Uterus (tissue), 3 donors: ENCODE measurements at regions not wholly inside any gene's neighbourhood (a gene's known extent, or its start where the extent isn't known, plus 50 kb on each side); places are given as distances from the start of the nearest gene placed in this dataset.

Source experiments
- DNase-seq, 2 donors: peaks; one replicate each; pipeline ENCODE4 v3.0.0-alpha.2; 2019 to 2020
- H3K27ac ChIP-seq, 2 donors: fragments of 200-600 bp; sonication (generic); 1 replicate in 1 of 2; 2 replicates in 1 of 2; pipeline ENCODE4 v1.5.1; 2016 to 2018
- H3K27me3 ChIP-seq, 2 donors: fragments of 200-600 bp; sonication (generic); one replicate each; pipeline ENCODE4 v1.5.1; 2018 to 2019; ENCODE audit warnings: control low read depth in 1 of 2
- H3K36me3 ChIP-seq, 2 donors: fragments of 200-600 bp; sonication (generic); one replicate each; pipeline ENCODE4 v1.5.1; 2019; ENCODE audit warnings: control low read depth in 1 of 2
- H3K4me1 ChIP-seq, 2 donors: fragments of 200-600 bp; sonication (generic); one replicate each; pipeline ENCODE4 v1.5.1; 2018 to 2019; ENCODE audit warnings: control low read depth in 1 of 2
- H3K4me3 ChIP-seq, 2 donors: fragments of 200-600 bp; sonication (generic); 1 replicate in 1 of 2; 2 replicates in 1 of 2; pipeline ENCODE4 v1.5.1; 2018 to 2019; ENCODE audit warnings: mild to moderate bottlenecking in 1 of 2
- H3K9me3 ChIP-seq, 2 donors: fragments of 200-600 bp; sonication (generic); one replicate each; pipeline ENCODE4 v1.5.1; 2019; ENCODE audit warnings: control low read depth in 1 of 2
- POLR2A ChIP-seq, 2 donors: fragments of 450-650 bp; IDR thresholded peaks; one replicate each; pipeline ENCODE4 v1.6.1; 2016; ENCODE audit warnings: antibody characterized with exemption in 2 of 2, mild to moderate bottlenecking in 1 of 2, moderate library complexity in 1 of 2
- intact Hi-C: fragments of 100-400 bp; cut with DNase I; formaldehyde crosslinking; loops from one replicate; pipeline ENCODE4 v1.15.1; 2023; ENCODE audit warnings: low total_unique reads
- TF ChIP-seq, protein P1 (sequence below), 4 experiments: fragments of 200-600 bp in 2 of 4; fragments of 450-650 bp in 2 of 4; sonication (generic) in 2 of 4; IDR thresholded peaks; one replicate each; pipeline ENCODE4 v1.5.1; 2016 to 2019; ENCODE audit warnings: antibody characterized with exemption in 4 of 4, mild to moderate bottlenecking in 2 of 4, moderate library complexity in 1 of 4
- donor health status: DM: yes; HTN: yes; CAD: no.

DNA sequence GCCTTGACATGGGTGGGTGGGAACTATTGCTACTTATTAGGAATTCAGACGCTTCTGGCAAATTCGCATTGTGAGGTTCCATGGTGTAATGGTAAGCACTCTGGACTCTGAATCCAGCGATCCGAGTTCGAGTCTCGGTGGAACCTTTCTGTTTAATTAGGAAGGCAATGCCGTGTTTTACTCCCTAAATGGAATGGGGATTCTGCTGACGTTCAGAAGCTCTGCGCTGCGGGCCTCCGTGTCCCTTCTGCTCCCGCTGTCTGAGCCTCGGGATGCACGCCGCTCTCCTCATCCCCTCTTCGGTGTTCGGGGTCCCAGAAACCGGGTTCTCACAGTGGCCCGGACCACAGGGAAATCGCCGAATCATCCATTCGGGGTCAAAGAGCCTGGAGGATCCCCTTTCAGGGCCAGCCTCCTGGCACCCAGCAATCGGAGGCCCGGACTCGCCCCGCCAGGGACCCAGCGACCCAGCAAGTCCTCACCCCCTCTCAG is 280.3 kb downstream of the FAM72C start:
- intact Hi-C loops, result no loop called here
- no peaks in the 10 kb centered on the region for H3K27me3 ChIP-seq
- no peaks in the 10 kb centered on the region for H3K4me1 ChIP-seq
- DNase-seq, result no peak
- no peak overlapping the region for H3K4me3 ChIP-seq
- no peaks in the 10 kb centered on the region for H3K36me3 ChIP-seq
- no peak overlapping the region for H3K27ac ChIP-seq
- TF ChIP-seq, protein P1, sequence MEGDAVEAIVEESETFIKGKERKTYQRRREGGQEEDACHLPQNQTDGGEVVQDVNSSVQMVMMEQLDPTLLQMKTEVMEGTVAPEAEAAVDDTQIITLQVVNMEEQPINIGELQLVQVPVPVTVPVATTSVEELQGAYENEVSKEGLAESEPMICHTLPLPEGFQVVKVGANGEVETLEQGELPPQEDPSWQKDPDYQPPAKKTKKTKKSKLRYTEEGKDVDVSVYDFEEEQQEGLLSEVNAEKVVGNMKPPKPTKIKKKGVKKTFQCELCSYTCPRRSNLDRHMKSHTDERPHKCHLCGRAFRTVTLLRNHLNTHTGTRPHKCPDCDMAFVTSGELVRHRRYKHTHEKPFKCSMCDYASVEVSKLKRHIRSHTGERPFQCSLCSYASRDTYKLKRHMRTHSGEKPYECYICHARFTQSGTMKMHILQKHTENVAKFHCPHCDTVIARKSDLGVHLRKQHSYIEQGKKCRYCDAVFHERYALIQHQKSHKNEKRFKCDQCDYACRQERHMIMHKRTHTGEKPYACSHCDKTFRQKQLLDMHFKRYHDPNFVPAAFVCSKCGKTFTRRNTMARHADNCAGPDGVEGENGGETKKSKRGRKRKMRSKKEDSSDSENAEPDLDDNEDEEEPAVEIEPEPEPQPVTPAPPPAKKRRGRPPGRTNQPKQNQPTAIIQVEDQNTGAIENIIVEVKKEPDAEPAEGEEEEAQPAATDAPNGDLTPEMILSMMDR (IDR thresholded peaks at IDR 0.05), result no peak
- TF ChIP-seq POLR2A (IDR thresholded peaks at IDR 0.05), result no peak
- no peaks in the 10 kb centered on the region for H3K9me3 ChIP-seq

DNA sequence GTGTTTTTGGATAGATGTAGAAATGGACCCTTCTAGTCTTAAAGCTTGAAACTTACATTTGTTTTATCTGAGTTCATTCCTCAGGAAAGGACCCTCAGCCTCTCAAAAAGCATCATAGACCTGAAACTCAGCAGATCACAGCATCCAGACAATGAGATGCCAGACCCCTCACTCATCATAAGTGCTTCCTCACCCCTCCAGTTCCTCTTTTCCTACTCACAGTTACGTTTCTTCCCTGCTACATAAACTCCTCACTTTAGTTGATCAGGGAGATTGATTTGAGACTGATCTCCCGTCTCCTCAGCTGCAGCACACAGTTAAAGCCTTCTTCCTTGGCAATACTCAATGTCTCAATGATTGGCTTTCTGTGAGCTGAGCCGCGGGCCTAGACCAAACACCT is 282.0 kb downstream of the FAM72C start:
- H3K9me3 ChIP-seq, result no peaks in the 10 kb centered on the region
- no peak overlapping the region for H3K27ac ChIP-seq
- no peak for DNase-seq
- no peaks in the 10 kb centered on the region for H3K4me1 ChIP-seq
- H3K27me3 ChIP-seq, result no peaks in the 10 kb centered on the region
- no peak for TF ChIP-seq POLR2A (IDR thresholded peaks at IDR 0.05)
- TF ChIP-seq, protein P1 (IDR thresholded peaks at IDR 0.05), result no peak
- H3K36me3 ChIP-seq, result no peaks in the 10 kb centered on the region
- intact Hi-C loops, result no loop called here
- no peak overlapping the region for H3K4me3 ChIP-seq

DNA sequence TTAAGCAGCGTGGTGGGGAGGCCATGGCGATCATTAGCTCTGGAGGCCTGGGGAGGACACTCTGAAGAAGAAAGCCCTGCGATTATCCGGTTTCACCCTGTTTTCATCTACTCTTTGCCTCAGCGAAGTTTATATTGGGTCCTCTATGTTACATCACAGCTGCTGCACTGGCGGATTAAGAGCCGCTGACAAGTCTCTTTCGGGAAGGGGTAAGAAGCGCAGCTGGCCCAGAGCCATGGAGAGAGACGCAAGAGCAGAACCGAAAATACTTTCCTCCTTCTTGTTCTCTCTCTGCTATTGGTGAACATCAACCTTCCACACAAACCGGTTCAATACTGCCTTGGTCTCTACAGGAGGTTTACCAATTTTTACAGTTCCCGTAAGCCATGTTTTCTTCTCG is 291.5 kb downstream of the FAM72C start:
- Histone ChIP-seq H3K4me3 (no peak overlapping the region), H3K9me3 (no peaks in the 10 kb centered on the region), H3K27ac (no peak overlapping the region), H3K4me1 (no peaks in the 10 kb centered on the region), H3K36me3 (no peaks in the 10 kb centered on the region), H3K27me3 (no peaks in the 10 kb centered on the region)
- no peak for DNase-seq
- intact Hi-C loops, result no loop called here
- no peak for TF ChIP-seq POLR2A (IDR thresholded peaks at IDR 0.05)
- TF ChIP-seq, protein P1 (IDR thresholded peaks at IDR 0.05), result no peak

DNA sequence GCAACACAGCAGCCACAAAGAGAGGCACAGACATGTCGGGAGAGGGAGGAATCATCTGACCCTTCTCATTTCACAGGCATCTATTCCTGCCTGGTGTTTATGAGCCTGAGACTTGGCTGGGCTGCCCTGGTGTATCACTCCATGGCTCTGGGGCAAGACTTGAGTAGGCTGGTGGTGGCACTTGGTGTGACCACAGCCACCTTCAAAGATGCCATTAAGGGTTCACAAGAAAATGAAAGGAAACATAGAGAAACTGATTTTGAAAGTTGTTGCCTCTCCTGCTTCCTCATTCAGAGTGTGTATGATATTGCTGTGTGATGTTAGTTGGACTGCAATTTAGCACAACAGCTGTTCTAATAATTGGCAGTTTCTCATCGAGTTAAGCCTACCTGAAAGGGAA is 298.8 kb downstream of the FAM72C start:
- no peak overlapping the region for H3K4me3 ChIP-seq
- TF ChIP-seq POLR2A (IDR thresholded peaks at IDR 0.05), result no peak
- TF ChIP-seq, protein P1 (IDR thresholded peaks at IDR 0.05), result no peak
- no peaks in the 10 kb centered on the region for H3K36me3 ChIP-seq
- H3K27me3 ChIP-seq, result no peaks in the 10 kb centered on the region
- H3K4me1 ChIP-seq, result no peaks in the 10 kb centered on the region
- DNase-seq, result no peak
- H3K9me3 ChIP-seq, result no peaks in the 10 kb centered on the region
- no peak overlapping the region for H3K27ac ChIP-seq
- intact Hi-C loops, result no loop called here

DNA sequence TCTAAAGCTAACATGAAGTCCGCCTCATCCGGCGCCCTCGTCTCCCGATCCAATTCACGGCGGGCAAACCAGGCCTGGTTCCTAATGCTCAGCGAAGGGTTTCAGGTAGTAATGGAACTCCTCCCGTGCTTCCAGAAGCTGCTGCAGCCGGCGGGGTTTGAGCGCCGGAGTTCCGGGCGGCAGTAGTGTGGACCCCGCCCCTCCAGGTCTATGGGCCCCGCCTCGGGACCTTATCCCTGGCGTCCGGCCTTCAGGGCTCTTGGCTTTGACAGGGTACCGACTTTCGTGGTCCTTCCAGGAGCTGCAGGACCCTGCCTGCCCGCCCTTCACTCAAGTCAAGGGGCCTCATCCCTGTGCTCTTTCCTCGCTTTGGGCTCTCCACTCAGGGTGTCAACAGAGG is 304.1 kb downstream of the FAM72C start:
- intact Hi-C loops, result no loop called here
- H3K4me1 ChIP-seq, result no peaks in the 10 kb centered on the region
- H3K27ac ChIP-seq, result no peak overlapping the region
- no peaks in the 10 kb centered on the region for H3K9me3 ChIP-seq
- DNase-seq, result no peak
- TF ChIP-seq, protein P1 (IDR thresholded peaks at IDR 0.05), result no peak
- TF ChIP-seq POLR2A (IDR thresholded peaks at IDR 0.05), result no peak
- no peaks in the 10 kb centered on the region for H3K36me3 ChIP-seq
- H3K27me3 ChIP-seq, result no peaks in the 10 kb centered on the region
- no peak overlapping the region for H3K4me3 ChIP-seq
